Sigmoid colon (tissue), 6 donors: ENCODE measurements at regions not wholly inside any gene's neighbourhood (a gene's known extent, or its start where the extent isn't known, plus 50 kb on each side); places are given as distances from the start of the nearest gene placed in this dataset.

Experiments
- DNase-seq: peaks from one replicate; pipeline ENCODE4 v3.0.0-alpha.2; 2019
- H3K27ac ChIP-seq, 4 donors: fragments of 200-600 bp; sonication (generic); one replicate each; pipeline ENCODE4 v1.5.1; 2016 to 2019; ENCODE audit warnings: mild to moderate bottlenecking in 1 of 4
- H3K27me3 ChIP-seq, 3 donors: fragments of 200-600 bp; sonication (generic); one replicate each; pipeline ENCODE4 v1.5.1; 2019; ENCODE audit warnings: mild to moderate bottlenecking in 1 of 3
- H3K36me3 ChIP-seq, 4 donors: fragments of 200-600 bp; sonication (generic); one replicate each; pipeline ENCODE4 v1.5.1; 2016 to 2019
- H3K4me1 ChIP-seq, 4 donors: fragments of 200-600 bp; sonication (generic); one replicate each; pipeline ENCODE4 v1.5.1; 2017 to 2019
- H3K4me3 ChIP-seq, 4 donors: fragments of 200-600 bp; sonication (generic); one replicate each; pipeline ENCODE4 v1.5.1; 2017 to 2019; ENCODE audit warnings: mild to moderate bottlenecking in 2 of 4, moderate library complexity in 1 of 4
- H3K9me3 ChIP-seq, 4 donors: fragments of 200-600 bp in 3 of 4; sonication (generic) in 3 of 4; one replicate each; pipeline versions ENCODE4 v1.5.1 to v1.6.1; 2013 to 2019
- EP300 ChIP-seq, 4 donors: sonication (generic); formaldehyde crosslinking; IDR thresholded peaks; one replicate each; pipeline ENCODE4 v1.6.1; 2017; ENCODE audit warnings: antibody characterized with exemption in 4 of 4
- POLR2A ChIP-seq, 2 donors: fragments of 450-650 bp; IDR thresholded peaks; one replicate each; pipeline ENCODE4 v1.6.1; 2016; ENCODE audit warnings: antibody characterized with exemption in 2 of 2, mild to moderate bottlenecking in 2 of 2, moderate library complexity in 2 of 2
- POLR2AphosphoS5 ChIP-seq, 4 donors: sonication (generic); formaldehyde crosslinking; IDR thresholded peaks; one replicate each; pipeline ENCODE4 v1.6.1; 2017; ENCODE audit warnings: antibody characterized with exemption in 4 of 4
- WGBS, 2 donors: extraction: QIAGEN DNeasy Blood & Tissue Kit; methylation state at CpG; one replicate each; pipeline ENCODE4 v1.1.7; 2013; 5-methylcytosine and 5-hydroxymethylcytosine counted together
- intact Hi-C: fragments of 100-400 bp; cut with DNase I; formaldehyde crosslinking; loops from one replicate; pipeline ENCODE4 v1.15.1; 2023
- TF ChIP-seq, protein P1 (sequence below), 4 experiments: fragments of 450-650 bp in 3 of 4; fragments of 200-600 bp in 1 of 4; IDR thresholded peaks; one replicate each; pipeline ENCODE4 v1.5.1; 2016 to 2019; ENCODE audit warnings: antibody characterized with exemption in 4 of 4, mild to moderate bottlenecking in 3 of 4, moderate library complexity in 2 of 4
- donor health status: healthy with polysubstance abuse.
- donor health status: healthy.

DNA sequence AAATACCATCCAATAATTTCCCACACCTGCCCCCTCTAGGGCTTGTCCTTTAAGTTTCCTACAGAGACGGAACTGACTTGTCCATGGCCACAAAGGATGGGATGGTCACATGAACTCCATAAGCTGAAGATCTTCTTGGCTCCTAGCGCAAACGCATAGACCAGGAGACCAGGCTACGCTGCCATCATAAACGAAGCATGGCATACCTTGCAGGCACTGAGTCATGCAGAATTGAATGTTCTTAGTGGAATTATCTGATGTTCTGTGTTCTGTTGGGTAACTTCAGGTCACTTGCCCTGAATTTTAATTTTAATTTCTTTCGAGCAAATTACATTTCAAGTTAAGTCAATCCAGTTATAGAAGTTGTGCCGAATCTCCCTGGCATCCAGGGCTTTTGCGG, 96.4 kb upstream of the STARD13 start:
- intact Hi-C loops = no loop called here
- Histone ChIP-seq H3K27ac (no peak overlapping the region), H3K36me3 (no peaks in the 10 kb centered on the region), H3K27me3 (no peaks in the 10 kb centered on the region), H3K4me3 (no peak overlapping the region), H3K9me3 (no peaks in the 10 kb centered on the region), H3K4me1 (peaks cover 0 to 9% (median 3%) of the 10 kb centered on the region in 4 donors)
- no peak for TF ChIP-seq EP300 (IDR thresholded peaks at IDR 0.05)
- TF ChIP-seq POLR2A (IDR thresholded peaks at IDR 0.05) = no peak
- TF ChIP-seq, protein P1, sequence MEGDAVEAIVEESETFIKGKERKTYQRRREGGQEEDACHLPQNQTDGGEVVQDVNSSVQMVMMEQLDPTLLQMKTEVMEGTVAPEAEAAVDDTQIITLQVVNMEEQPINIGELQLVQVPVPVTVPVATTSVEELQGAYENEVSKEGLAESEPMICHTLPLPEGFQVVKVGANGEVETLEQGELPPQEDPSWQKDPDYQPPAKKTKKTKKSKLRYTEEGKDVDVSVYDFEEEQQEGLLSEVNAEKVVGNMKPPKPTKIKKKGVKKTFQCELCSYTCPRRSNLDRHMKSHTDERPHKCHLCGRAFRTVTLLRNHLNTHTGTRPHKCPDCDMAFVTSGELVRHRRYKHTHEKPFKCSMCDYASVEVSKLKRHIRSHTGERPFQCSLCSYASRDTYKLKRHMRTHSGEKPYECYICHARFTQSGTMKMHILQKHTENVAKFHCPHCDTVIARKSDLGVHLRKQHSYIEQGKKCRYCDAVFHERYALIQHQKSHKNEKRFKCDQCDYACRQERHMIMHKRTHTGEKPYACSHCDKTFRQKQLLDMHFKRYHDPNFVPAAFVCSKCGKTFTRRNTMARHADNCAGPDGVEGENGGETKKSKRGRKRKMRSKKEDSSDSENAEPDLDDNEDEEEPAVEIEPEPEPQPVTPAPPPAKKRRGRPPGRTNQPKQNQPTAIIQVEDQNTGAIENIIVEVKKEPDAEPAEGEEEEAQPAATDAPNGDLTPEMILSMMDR (IDR thresholded peaks at IDR 0.05) = no peak
- no peak for TF ChIP-seq POLR2AphosphoS5 (IDR thresholded peaks at IDR 0.05)
- no peak for DNase-seq
- 95% methylated on average over 8 of the region's 8 CpGs for WGBS, 2 donors

DNA sequence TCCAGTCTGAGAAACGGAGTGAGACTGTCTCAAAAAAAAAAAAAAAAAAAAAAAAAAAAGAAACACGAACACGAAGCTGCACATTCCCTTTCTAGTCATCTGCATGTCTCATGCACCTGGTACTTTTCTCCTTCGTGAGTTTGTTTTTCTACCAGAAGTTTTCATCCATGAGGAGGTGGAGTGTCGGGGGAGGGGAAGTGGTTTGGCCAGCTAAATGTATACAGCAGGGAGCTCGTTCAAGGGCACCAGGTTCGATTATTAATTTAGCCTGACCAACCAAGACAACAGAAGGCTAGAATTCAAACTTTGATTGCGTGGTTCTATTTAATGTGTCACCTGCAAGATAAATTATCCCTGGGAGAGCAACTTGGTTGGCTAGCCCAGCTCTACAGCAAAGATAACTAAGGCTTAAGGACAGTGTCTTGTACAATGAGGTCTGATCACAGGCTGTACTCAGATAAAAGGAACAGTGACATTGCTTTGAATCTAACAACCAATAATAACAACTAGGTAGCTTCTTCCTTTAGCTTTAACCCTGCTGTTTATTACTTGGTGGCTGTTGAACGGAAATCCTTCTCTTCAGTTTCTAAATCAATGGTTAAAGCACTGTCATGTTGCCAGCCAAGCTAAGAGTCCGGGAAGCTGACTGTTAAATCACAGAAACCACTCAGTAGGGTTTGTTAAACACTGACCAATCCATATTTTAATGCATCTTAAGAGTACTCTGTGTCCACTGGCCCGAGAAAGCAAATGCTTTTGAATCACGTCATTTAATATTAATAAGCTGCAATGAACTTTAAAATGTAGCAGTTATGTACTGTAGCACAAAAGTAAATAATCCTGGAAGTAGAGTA, 98.4 kb upstream of the STARD13 start:
- H3K4me3 ChIP-seq = no peak overlapping the region

DNA sequence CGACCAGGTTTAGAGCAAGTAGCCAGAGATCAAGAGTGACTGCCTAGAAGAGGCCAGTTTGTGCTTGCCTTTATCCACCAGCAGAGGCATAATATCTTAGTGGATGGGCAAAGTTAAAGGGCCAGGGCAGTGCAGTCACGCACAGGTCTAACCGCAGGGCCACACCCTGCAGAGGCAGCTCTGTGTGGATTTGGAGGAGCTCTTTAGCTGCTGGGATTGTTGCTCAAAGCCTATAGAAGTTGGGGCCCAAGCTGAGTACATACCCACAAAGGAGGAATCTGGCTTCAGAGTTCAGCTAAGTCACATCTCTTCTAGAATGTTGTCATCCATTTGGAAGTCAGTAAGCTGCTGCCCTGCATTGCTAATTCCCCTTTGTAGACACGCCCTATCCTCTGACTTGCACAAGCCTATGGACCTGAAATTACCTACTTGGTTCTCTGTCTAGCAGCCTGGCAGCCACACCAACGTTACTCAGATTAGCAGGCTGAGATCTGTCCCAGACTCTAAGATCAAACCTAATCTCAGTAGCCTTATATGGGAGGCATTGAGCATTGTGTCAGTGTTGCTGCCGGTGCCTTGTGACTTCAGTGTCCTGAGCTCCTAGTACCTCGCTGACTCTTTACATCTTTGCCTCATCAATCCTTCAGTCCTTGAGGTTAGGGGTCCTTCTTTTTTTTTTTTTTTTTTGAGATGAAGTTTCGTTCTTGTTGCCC, 102.9 kb upstream of the STARD13 start:
- TF ChIP-seq, protein P1 (IDR thresholded peaks at IDR 0.05) = no peak
- TF ChIP-seq POLR2A (IDR thresholded peaks at IDR 0.05) = no peak
- TF ChIP-seq EP300 (IDR thresholded peaks at IDR 0.05) = no peak
- no peak overlapping the region for H3K4me3 ChIP-seq
- no peaks in the 10 kb centered on the region for H3K9me3 ChIP-seq
- no peaks in the 10 kb centered on the region for H3K36me3 ChIP-seq
- DNase-seq = no peak
- H3K4me1 ChIP-seq = peaks cover 0 to 36% (median 16%) of the 10 kb centered on the region in 4 donors
- H3K27ac ChIP-seq = no peak overlapping the region
- no peaks in the 10 kb centered on the region for H3K27me3 ChIP-seq
- 44 to 78% methylated on average over 8 of the region's 8 CpGs for WGBS, 2 donors
- intact Hi-C loops = no loop called here

More for the DNA sequence above, 98.4 kb upstream of the STARD13 start:
- WGBS, 2 donors = 78 to 83% methylated on average over 12 of the region's 12 CpGs
- Histone ChIP-seq H3K36me3 (no peaks in the 10 kb centered on the region), H3K4me1 (peaks cover 0 to 9% (median 3%) of the 10 kb centered on the region in 4 donors), H3K27ac (peak overlapping the region in 3 of 4 donors; percentile 27 to 67 (median 47)), H3K9me3 (no peaks in the 10 kb centered on the region), H3K27me3 (no peaks in the 10 kb centered on the region)
- no peak for DNase-seq
- peak in 1 of 4 donors; percentile 37 for TF ChIP-seq EP300 (IDR thresholded peaks at IDR 0.05)
- TF ChIP-seq POLR2A (IDR thresholded peaks at IDR 0.05) = no peak
- intact Hi-C loops = no loop called here

DNA sequence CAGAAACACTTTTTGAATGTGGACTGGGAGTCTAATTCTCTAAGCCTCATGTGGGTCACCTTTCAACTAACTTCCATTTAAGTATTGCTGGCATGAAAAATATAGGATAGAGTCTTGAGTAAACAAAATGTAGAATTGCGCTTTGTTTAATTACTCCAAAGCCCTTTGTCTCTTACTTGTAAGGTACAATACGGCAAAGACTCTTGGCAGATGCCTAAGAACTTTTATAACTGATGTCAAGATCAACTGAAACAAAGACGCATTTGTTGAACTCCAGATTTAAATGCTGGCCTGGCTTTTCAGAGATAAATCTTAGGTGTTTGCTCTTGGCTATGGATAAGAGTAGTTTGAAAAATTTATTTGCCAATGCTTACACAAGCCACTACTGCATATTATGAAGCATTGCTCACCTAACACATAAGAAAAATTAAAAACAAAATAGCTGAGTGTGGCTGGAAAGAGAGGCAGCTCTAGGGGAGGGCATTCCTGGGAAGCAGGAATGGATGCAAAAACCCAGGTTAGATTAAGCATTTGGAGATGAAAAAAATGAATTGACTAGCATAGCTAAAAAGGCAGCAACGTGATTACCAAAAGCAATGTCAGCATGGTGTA, 107.3 kb upstream of the STARD13 start:
- intact Hi-C loops = loop anchor here (5.0 to 10.0 kb wide), 2 partner anchors 149 to 278 kb away; no protein-coding TSS in a partner anchor
- Histone ChIP-seq H3K4me1 (peaks cover 0 to 48% (median 30%) of the 10 kb centered on the region in 4 donors), H3K4me3 (no peak overlapping the region), H3K27ac (peak overlapping the region; percentile 36 to 79 (median 70)), H3K9me3 (peaks cover 0 to 7% (median 0%) of the 10 kb centered on the region in 4 donors), H3K36me3 (no peaks in the 10 kb centered on the region), H3K27me3 (no peaks in the 10 kb centered on the region)
- 19 to 68% methylated on average over 4 of the region's 4 CpGs for WGBS, 2 donors
- TF ChIP-seq POLR2AphosphoS5 (IDR thresholded peaks at IDR 0.05) (peak; percentile 61 to 82 (median 71)), EP300 (IDR thresholded peaks at IDR 0.05) (peak in 3 of 4 donors; percentile 2 to 71 (median 32)), POLR2A (IDR thresholded peaks at IDR 0.05) (no peak)
- TF ChIP-seq, protein P1 (IDR thresholded peaks at IDR 0.05) = no peak
- no peak for DNase-seq
